T-helper 17 cell (primary cell): ENCODE measurements at regions not wholly inside any gene's neighbourhood (a gene's known extent, or its start where the extent isn't known, plus 50 kb on each side); places are given as distances from the start of the nearest gene placed in this dataset.

Experiments used
- ATAC-seq: fragments of 150-1000 bp; cut with Tn5 transposase; 2 replicates; pipeline ENCODE4 v1.10.0; 2021; ENCODE audit warnings: mild to moderate bottlenecking, moderate library complexity
- DNase-seq, 3 donors: peaks; one replicate each; pipeline versions ENCODE4 v3.0.0 to v3.0.0-alpha.2; 2020 to 2021
- H3K9me3 ChIP-seq: one replicate; pipeline ENCODE4 v1.7.0; 2013; ENCODE audit warnings: low read length, mild to moderate bottlenecking; ENCODE audit not compliant: control insufficient read depth, poor library complexity, severe bottlenecking
- H3K27ac Mint-ChIP-seq: one replicate; pipeline ENCODE4 v1.8.0; 2022; ENCODE audit warnings: mild to moderate bottlenecking, moderate library complexity, mixed read lengths
- H3K27me3 Mint-ChIP-seq: one replicate; pipeline ENCODE4 v1.8.0; 2022; ENCODE audit warnings: mixed read lengths
- H3K36me3 Mint-ChIP-seq: one replicate; pipeline ENCODE4 v1.8.0; 2022; ENCODE audit warnings: low read depth, mixed read lengths
- H3K4me1 Mint-ChIP-seq: one replicate; pipeline ENCODE4 v1.8.0; 2022; ENCODE audit warnings: mild to moderate bottlenecking, mixed read lengths
- H3K4me3 Mint-ChIP-seq: one replicate; pipeline ENCODE4 v1.8.0; 2022; ENCODE audit warnings: mild to moderate bottlenecking, moderate library complexity, mixed read lengths

DNA sequence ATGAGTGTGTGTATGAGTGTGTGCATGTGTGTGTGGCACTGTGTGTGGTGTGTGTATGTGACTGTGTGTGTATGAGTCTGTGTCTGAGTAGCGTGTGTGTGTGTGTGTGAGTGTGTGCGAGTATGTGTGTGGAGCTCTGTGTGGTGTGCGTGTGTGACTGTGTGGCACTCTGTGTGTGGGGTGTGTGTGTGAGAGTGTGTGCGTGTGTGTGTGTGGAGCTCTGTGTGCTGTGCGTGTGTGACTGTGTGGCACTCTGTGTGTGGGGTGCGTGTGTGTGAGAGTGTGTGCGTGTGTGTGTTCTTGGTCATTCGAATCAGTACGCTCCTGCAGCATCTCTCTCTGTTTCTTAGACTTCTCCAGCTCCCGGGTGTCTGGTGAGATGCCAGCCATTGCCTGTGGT is 76.9 kb upstream of the TMEM132C start:
- H3K4me3 Mint-ChIP-seq: no peak overlapping the region
- no peak for ATAC-seq

DNA sequence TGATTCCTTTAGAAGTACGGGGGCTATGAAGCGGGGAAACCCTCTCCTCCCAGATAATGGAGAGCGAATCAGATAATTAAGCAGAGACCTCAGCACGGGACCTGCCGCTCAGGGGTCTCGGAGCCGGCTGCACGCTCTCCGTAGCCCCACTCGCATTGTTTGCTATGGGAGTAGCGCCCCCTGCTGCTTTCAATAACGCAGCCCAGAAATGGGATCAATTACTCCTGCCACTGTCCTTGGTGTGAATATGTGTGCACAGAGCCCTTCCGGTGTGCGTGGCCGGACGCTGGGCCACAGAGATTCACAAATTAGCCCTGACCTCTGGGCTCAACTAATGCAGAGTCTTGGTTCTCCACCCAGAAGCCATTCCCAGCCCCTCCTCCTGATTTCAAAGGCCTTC is 76.4 kb upstream of the TMEM132C start:
- no peaks in the 10 kb centered on the region for H3K4me1 Mint-ChIP-seq
- no peak overlapping the region for H3K4me3 Mint-ChIP-seq
- no peaks in the 10 kb centered on the region for H3K36me3 Mint-ChIP-seq
- DNase-seq: no peak
- no peaks in the 10 kb centered on the region for H3K9me3 ChIP-seq
- no peaks in the 10 kb centered on the region for H3K27me3 Mint-ChIP-seq
- ATAC-seq: no peak
- no peak overlapping the region for H3K27ac Mint-ChIP-seq

More for the DNA sequence above, 76.9 kb upstream of the TMEM132C start:
- Mint-ChIP-seq H3K27ac (no peak overlapping the region), H3K4me1 (no peaks in the 10 kb centered on the region), H3K27me3 (no peaks in the 10 kb centered on the region), H3K36me3 (no peaks in the 10 kb centered on the region)
- DNase-seq: no peak
- H3K9me3 ChIP-seq: no peaks in the 10 kb centered on the region

DNA sequence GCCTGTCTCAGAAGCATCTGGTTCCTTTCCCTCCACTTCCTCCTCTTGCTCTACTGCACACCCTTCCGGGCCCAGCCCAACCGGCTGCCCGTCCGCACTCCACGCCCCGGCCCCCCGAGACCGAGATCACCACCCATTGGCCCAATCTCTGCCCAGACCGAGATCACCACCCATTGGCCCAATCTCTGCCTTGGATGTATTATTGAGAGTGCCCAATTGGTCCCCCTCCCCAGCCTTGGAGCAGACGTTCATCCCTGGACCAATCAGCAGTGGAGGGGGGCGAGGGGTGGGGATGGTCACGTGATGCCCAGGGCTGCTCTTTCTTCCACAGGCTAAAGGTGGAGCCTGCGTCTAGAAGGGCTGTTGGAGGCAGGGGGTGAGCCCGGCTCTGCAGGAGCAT is 75.6 kb upstream of the TMEM132C start:
- H3K36me3 Mint-ChIP-seq: no peaks in the 10 kb centered on the region
- no peaks in the 10 kb centered on the region for H3K9me3 ChIP-seq
- no peak overlapping the region for H3K27ac Mint-ChIP-seq
- no peaks in the 10 kb centered on the region for H3K4me1 Mint-ChIP-seq
- no peaks in the 10 kb centered on the region for H3K27me3 Mint-ChIP-seq
- DNase-seq (no peak), ATAC-seq (no peak)
- no peak overlapping the region for H3K4me3 Mint-ChIP-seq

DNA sequence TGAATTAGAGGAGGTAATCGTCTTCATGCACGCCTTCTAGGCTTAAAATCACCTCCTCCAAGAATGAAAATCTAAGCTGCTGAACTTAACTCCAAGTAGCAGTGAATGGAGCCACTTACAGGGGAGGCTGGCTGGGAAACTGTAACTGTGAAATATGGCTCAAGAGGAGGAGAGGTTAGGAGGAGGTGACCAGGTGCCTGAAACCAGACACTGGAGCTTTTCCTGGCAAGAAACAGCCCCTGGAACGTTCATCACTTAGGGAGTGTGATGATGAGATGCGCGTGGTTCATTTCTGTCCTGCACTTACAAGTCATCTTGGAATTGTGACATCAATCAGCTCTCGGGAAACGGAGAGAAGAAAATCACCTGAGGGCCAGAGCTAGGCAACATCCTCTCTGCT is 62.3 kb upstream of the TMEM132C start:
- H3K36me3 Mint-ChIP-seq: no peaks in the 10 kb centered on the region
- ATAC-seq: no peak
- no peaks in the 10 kb centered on the region for H3K27me3 Mint-ChIP-seq
- no peak for DNase-seq
- no peaks in the 10 kb centered on the region for H3K9me3 ChIP-seq
- no peak overlapping the region for H3K4me3 Mint-ChIP-seq
- no peak overlapping the region for H3K27ac Mint-ChIP-seq
- no peaks in the 10 kb centered on the region for H3K4me1 Mint-ChIP-seq

DNA sequence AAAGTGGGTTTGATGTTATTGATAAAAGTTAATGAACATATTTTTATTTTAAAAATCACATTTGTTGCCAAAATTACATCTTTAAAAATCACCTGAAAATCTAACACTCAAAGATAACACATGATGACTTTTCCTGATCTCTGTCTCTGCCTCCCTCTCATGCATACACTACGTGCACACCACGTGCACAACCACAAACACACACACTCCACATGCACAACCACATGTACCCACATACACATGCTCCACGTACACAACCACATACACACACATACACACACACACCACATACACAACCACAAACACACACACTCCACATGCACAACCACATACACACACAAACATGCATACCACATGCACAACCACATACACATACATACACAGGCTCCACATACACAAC is 61.8 kb upstream of the TMEM132C start:
- Mint-ChIP-seq H3K36me3 (no peaks in the 10 kb centered on the region), H3K27ac (no peak overlapping the region), H3K4me1 (no peaks in the 10 kb centered on the region), H3K27me3 (no peaks in the 10 kb centered on the region), H3K4me3 (no peak overlapping the region)
- ATAC-seq: no peak
- no peaks in the 10 kb centered on the region for H3K9me3 ChIP-seq
- DNase-seq: no peak

DNA sequence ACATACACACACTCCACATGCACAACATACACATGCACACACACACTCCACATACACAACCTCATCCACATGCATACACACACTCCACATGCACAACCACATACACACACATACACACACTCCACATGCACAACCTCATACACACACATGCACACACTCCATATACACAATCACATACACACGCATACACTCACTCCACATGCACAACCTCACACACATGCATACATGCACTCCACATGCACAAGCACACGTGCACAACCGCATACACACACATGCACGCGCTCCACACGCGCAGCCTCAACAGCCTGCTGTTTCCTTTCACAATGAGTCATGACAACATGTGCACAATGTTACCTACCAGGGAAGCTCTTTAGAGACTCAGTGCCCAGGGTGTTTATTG is 61.2 kb upstream of the TMEM132C start:
- H3K27ac Mint-ChIP-seq: no peak overlapping the region
- H3K4me3 Mint-ChIP-seq: no peak overlapping the region
- no peaks in the 10 kb centered on the region for H3K27me3 Mint-ChIP-seq
- no peaks in the 10 kb centered on the region for H3K9me3 ChIP-seq
- DNase-seq (no peak), ATAC-seq (no peak)
- no peaks in the 10 kb centered on the region for H3K4me1 Mint-ChIP-seq
- no peaks in the 10 kb centered on the region for H3K36me3 Mint-ChIP-seq
